Thyroid gland (tissue), 4 donors: ENCODE measurements at regions not wholly inside any gene's neighbourhood (a gene's known extent, or its start where the extent isn't known, plus 50 kb on each side); places are given as distances from the start of the nearest gene placed in this dataset.

Experiments used
- CTCF ChIP-seq, 6 experiments: fragments of 200-600 bp in 3 of 6; fragments of 450-650 bp in 3 of 6; sonication (generic) in 3 of 6; IDR thresholded peaks; one replicate each; pipeline ENCODE4 v1.5.1; 2016 to 2019; ENCODE audit warnings: antibody characterized with exemption in 6 of 6, mild to moderate bottlenecking in 2 of 6, inconsistent platforms in 1 of 6, moderate library complexity in 1 of 6
- POLR2A ChIP-seq, 2 donors: fragments of 450-650 bp; IDR thresholded peaks; one replicate each; pipeline ENCODE4 v1.6.1; 2017; ENCODE audit warnings: antibody characterized with exemption in 2 of 2, mild to moderate bottlenecking in 2 of 2, moderate library complexity in 1 of 2

- no peak for TF ChIP-seq CTCF (IDR thresholded peaks at IDR 0.05)
- TF ChIP-seq POLR2A (IDR thresholded peaks at IDR 0.05) = no peak
Observed at GRCh38 chr13:99450416-99450815, 50.9 kb upstream of the TM9SF2 start.
